ENCODE measurements at regions not wholly inside any gene's neighbourhood (a gene's known extent, or its start where the extent isn't known, plus 50 kb on each side); places are given as distances from the start of the nearest gene placed in this dataset.
A peak's percentile ranks its signal among the peaks of the same experiment; 100 is the strongest.

DNA sequence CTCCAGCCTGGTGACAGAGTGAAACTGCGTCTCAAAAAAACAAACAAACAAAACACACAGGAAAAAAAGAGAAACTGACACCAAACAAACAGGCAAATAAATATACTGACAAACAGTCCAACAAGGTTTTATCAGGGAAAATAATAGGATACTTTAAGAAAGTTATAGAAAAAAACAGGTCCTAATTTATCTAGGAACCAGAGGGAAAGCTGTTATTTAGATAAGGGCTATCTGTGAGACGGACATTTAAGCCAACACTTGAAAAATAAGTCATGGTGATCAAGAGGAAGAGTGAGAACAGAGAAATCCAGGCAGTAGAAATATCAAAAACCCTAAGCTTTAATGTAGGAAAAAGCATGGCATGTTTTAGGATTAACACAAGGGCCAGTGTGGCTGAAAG is 68.9 kb downstream of the FAM217A start:
- no peak overlapping the region for H3K4me3 ChIP-seq (ENCODE audit: low read depth, low read length)
- no peak for DNase-seq (ENCODE audit: low read depth, low spot score)
- in situ Hi-C loops (cut with HindIII; ENCODE audit: low sequenced_read_pairs) = no loop called here
- TF ChIP-seq, protein P1, sequence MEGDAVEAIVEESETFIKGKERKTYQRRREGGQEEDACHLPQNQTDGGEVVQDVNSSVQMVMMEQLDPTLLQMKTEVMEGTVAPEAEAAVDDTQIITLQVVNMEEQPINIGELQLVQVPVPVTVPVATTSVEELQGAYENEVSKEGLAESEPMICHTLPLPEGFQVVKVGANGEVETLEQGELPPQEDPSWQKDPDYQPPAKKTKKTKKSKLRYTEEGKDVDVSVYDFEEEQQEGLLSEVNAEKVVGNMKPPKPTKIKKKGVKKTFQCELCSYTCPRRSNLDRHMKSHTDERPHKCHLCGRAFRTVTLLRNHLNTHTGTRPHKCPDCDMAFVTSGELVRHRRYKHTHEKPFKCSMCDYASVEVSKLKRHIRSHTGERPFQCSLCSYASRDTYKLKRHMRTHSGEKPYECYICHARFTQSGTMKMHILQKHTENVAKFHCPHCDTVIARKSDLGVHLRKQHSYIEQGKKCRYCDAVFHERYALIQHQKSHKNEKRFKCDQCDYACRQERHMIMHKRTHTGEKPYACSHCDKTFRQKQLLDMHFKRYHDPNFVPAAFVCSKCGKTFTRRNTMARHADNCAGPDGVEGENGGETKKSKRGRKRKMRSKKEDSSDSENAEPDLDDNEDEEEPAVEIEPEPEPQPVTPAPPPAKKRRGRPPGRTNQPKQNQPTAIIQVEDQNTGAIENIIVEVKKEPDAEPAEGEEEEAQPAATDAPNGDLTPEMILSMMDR (IDR thresholded peaks at IDR 0.05; ENCODE audit: low read depth, low read length) = no peak

DNA sequence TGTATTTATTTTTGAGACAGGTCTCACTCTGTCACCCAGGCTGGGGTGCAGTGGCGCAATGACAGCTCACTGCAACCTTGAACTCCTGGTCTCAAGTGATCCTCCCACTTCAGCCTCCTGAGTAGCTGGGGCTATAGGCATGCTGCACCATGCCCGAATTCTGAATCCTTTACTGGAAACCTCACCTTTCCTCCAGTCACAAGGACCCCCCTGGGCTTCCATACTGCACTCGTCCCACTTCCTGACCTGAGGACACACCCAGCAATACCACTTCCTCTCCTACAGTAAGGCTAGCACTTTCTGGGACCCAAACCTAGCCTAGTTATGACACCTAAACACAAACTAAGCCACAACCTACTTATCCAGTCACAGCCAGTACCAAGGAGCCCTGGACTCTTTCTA is 68.2 kb downstream of the FAM217A start:
- TF ChIP-seq, protein P1 (IDR thresholded peaks at IDR 0.05; ENCODE audit: low read depth, low read length) = no peak
- no peak for DNase-seq (ENCODE audit: low read depth, low spot score)
- in situ Hi-C loops (cut with HindIII; ENCODE audit: low sequenced_read_pairs) = no loop called here
- no peak overlapping the region for H3K4me3 ChIP-seq (ENCODE audit: low read depth, low read length)

DNA sequence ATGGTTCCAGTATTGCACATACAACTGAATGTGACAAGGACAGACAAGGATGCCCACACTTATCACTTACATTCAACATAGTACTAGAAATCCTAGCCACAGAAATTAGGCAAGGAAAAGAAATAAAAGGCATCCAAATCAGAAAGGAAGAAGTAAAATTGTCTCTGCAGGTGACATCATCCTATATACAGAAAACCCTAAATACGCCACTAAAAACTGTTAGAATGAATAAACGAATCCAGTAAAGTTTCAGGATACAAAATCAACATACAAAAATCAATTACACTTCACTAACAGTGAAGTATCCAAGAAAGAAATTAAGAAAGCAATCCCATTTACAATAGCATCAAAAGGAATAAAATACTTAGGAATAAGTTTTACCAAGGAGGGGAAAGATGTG is 66.1 kb downstream of the FAM217A start:
- in situ Hi-C loops (cut with HindIII; ENCODE audit: low sequenced_read_pairs) = no loop called here
- no peak for DNase-seq (ENCODE audit: low read depth, low spot score)
- TF ChIP-seq, protein P1 (IDR thresholded peaks at IDR 0.05; ENCODE audit: low read depth, low read length) = no peak
- H3K4me3 ChIP-seq (ENCODE audit: low read depth, low read length) = no peak overlapping the region

DNA sequence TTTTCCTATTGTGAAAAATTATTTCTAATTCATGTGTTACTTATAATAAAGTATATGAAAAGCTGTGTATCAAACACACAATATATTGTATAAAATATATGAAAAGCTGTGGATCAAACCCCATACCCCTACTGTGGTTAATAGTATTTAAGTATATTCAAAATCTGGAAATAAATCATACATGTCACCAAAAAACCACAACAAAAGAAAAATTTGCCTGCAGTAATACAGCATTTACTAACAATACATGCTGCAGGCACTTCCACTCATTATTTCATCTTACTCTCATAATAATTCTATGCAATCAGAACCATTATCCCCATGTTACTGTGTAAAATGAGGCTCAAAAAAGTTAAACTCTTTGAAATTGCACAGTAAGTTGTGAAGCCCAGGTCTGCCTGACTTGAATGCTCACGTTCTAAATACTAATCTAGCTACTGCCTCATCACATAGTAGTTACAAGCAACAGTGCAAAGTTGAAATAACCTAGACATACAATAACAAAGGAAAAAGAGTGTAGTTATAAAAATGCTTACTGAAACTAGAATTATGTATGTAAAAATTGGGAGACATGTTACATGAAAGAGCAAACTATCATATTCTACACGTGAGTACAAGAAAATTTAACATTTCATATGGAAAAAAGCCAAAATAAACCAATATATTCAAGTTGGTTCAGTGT is 61.7 kb downstream of the FAM217A start:
- H3K4me3 ChIP-seq (ENCODE audit: low read depth, low read length) = peak overlapping the region; percentile 84
- peak; percentile 19 for DNase-seq (ENCODE audit: low read depth, low spot score)
- TF ChIP-seq, protein P1 (IDR thresholded peaks at IDR 0.05; ENCODE audit: low read depth, low read length) = no peak
- in situ Hi-C loops (cut with HindIII; ENCODE audit: low sequenced_read_pairs) = no loop called here

DNA sequence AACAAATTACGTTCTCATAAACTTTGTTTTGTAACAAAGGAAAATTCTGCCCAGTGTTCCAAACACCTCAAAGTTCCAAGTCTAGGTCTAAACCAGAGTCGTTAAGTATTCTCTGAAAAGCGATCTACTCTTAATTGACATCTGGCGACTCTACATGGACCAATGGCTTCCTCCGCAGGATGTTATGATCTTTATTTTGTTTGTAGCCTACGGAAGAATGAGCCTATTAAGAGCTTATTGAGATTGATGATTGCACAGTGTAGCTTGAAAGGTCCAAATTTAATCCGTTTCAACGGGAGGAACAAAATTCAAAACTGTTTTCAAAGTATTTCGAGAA is 61.1 kb downstream of the FAM217A start:
- peak overlapping the region; percentile 84 for H3K4me3 ChIP-seq (ENCODE audit: low read depth, low read length)
- TF ChIP-seq, protein P1 (IDR thresholded peaks at IDR 0.05; ENCODE audit: low read depth, low read length) = no peak
- peak; percentile 64 for DNase-seq (ENCODE audit: low read depth, low spot score)
- in situ Hi-C loops (cut with HindIII; ENCODE audit: low sequenced_read_pairs) = no loop called here

DNA sequence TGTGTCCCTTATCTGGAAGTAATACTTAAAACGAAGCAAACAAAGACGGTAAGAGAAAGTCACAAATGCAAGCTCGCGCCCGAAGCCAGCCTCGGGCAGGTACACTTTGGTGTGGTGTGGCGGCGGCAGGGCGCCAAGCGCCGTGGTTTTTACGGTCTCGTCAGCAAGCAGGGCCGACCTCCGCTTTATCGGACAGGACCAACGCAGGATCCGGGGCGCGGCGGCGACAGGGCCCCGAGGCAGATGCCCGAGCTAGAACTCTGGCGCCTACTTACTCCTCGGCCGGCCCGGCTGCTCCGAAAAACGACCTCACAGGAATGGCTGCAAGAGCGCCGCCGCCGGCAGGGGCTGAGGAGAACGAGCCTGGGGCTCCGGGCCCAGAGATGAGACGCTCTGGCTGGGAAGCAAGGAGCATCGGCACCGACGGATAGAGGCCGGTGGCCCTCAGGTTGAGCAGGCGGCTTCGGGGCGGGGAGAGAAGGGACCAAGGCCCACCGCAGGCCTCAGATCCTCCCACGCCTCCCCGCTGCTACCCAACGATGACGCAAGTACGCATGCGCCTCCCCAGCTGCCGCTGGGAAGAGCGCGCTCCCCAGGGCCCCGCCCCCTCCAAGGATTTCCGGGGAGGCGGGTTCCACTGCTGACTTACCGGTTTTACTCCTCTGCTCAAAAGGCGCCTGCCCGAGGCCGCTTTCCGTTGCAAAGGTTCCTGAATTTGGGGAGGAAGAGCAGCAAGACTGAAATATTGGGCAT is 60.6 kb downstream of the FAM217A start:
- DNase-seq (ENCODE audit: low read depth, low spot score) = peak; percentile 97
- peak overlapping the region; percentile 84 for H3K4me3 ChIP-seq (ENCODE audit: low read depth, low read length)
- in situ Hi-C loops (cut with HindIII; ENCODE audit: low sequenced_read_pairs) = no loop called here
- TF ChIP-seq, protein P1 (IDR thresholded peaks at IDR 0.05; ENCODE audit: low read depth, low read length) = peak; percentile 53
